A549 (cell line): ENCODE measurements at regions not wholly inside any gene's neighbourhood (a gene's known extent, or its start where the extent isn't known, plus 50 kb on each side); places are given as distances from the start of the nearest gene placed in this dataset.

Experiments
- ATAC-seq, 2 experiments: fragments of 200-7000 bp in 1 of 2; fragments of >200 bp in 1 of 2; cut with Nextera tagmentation in 1 of 2; cut with Tn5 transposase in 1 of 2; 3 replicates each; pipeline versions ENCODE4 v1.8.0 to v1.9.1; 2018 to 2020; ENCODE audit warnings: mild to moderate bottlenecking in 1 of 2, moderate library complexity in 1 of 2
- CTCF ChIA-PET: fragments of 300-600 bp; sonication (Branson Sonifier 250); formaldehyde crosslinking; extraction: SDS; loops from one replicate; lab custom pipeline; 2021; ENCODE audit warnings: antibody characterized with exemption, inconsistent platforms; lab: Yijun Ruan, JAX
- POLR2A ChIA-PET: fragments of 350-600 bp; formaldehyde crosslinking; extraction: SDS; loops from one replicate; lab custom pipeline; 2021; ENCODE audit warnings: antibody characterized with exemption, inconsistent platforms; lab: Yijun Ruan, JAX
- DNase-seq, 2 experiments: peaks; one replicate each; pipeline versions ENCODE4 v3.0.0 to v3.0.0-alpha.2; 2011 to 2016; ENCODE audit warnings: low read depth in 1 of 2, low spot score in 1 of 2
- FAIRE-seq: peaks from 2 replicates; lab custom pipeline; 2011; peaks lifted over from hg19 to GRCh38; lab: Jason Lieb, UNC
- H3K27ac ChIP-seq, 2 experiments: fragments of >200 bp; sonication (Bioruptor Twin); formaldehyde crosslinking; 3 replicates each; pipeline ENCODE4 v1.5.1; 2016 to 2017
- H3K4me1 ChIP-seq: fragments of >200 bp; sonication (Bioruptor Twin); formaldehyde crosslinking; 3 replicates; pipeline ENCODE4 v1.6.1; 2016
- H3K4me2 ChIP-seq: fragments of >200 bp; sonication (Bioruptor Twin); formaldehyde crosslinking; 3 replicates; pipeline ENCODE4 v1.6.1; 2016
- H3K4me3 ChIP-seq: fragments of >200 bp; sonication (Bioruptor Twin); formaldehyde crosslinking; 3 replicates; pipeline ENCODE4 v1.5.1; 2016
- H3K9me3 ChIP-seq: fragments of >200 bp; sonication (Bioruptor Twin); formaldehyde crosslinking; 3 replicates; pipeline ENCODE4 v1.6.1; 2016
- E2F6 ChIP-seq: IDR thresholded peaks from 2 replicates; pipeline ENCODE4 v1.6.1; 2012; ENCODE audit warnings: low read depth, borderline replicate concordance
- EHF ChIP-seq: fragments of 250-450 bp; sonication (Bioruptor Pico); IDR thresholded peaks from 2 replicates; pipeline ENCODE4 v1.5.0; 2020; ENCODE audit warnings: mild to moderate bottlenecking
- EHMT2 ChIP-seq: fragments of 200-600 bp; sonication (generic); IDR thresholded peaks from 2 replicates; pipeline ENCODE4 v1.6.1; 2016; ENCODE audit warnings: antibody characterized with exemption, low read depth, mild to moderate bottlenecking, moderate library complexity
- FOSB ChIP-seq: fragments of 250-450 bp; sonication (Bioruptor Pico); IDR thresholded peaks from 2 replicates; pipeline ENCODE4 v1.5.0; 2020; ENCODE audit warnings: mild to moderate bottlenecking, moderate library complexity
- FOSL2 ChIP-seq, 2 experiments: fragments of 450-650 bp in 1 of 2; fragments of >200 bp in 1 of 2; sonication (Bioruptor Twin) in 1 of 2; formaldehyde crosslinking; IDR thresholded peaks; 2 replicates each; pipeline versions ENCODE4 v1.5.0 to v1.6.1; 2016 to 2020; ENCODE audit warnings: mild to moderate bottlenecking in 1 of 2, moderate library complexity in 1 of 2
- JUN ChIP-seq, 2 experiments: fragments of >200 bp; sonication (Bioruptor Twin); formaldehyde crosslinking; IDR thresholded peaks; 2 replicates in 1 of 2; 3 replicates in 1 of 2; pipeline ENCODE4 v1.6.1; 2016 to 2017
- MAZ ChIP-seq: fragments of 150-350 bp; IDR thresholded peaks from 2 replicates; pipeline ENCODE4 v1.6.1; 2014; ENCODE audit warnings: antibody characterized with exemption, low read depth, low read length, borderline replicate concordance
- NR3C1 ChIP-seq: fragments of >200 bp; sonication (Bioruptor Twin); formaldehyde crosslinking; IDR thresholded peaks from 3 replicates; pipeline ENCODE4 v1.6.1; 2017
- POLR2A ChIP-seq: IDR thresholded peaks from 2 replicates; pipeline ENCODE4 v1.6.1; 2012; ENCODE audit warnings: mild to moderate bottlenecking, low read length
- RAD21 ChIP-seq, 2 experiments: fragments of >200 bp in 1 of 2; sonication (Bioruptor Twin) in 1 of 2; formaldehyde crosslinking in 1 of 2; IDR thresholded peaks in 1 of 2; conservative IDR thresholded peaks in 1 of 2; 2 replicates in 1 of 2; 3 replicates in 1 of 2; pipeline ENCODE4 v1.6.1; 2012 to 2018; ENCODE audit warnings: inconsistent platforms in 1 of 2
- RARB ChIP-seq: fragments of 250-450 bp; sonication (Bioruptor Pico); IDR thresholded peaks from 2 replicates; pipeline ENCODE4 v1.8.0; 2021; ENCODE audit warnings: mild to moderate bottlenecking, moderate library complexity
- RFX5 ChIP-seq: fragments of 450-650 bp; IDR thresholded peaks from 2 replicates; pipeline ENCODE4 v1.7.1; 2014; ENCODE audit warnings: antibody characterized with exemption, mild to moderate bottlenecking, moderate library complexity
- RNF2 ChIP-seq: fragments of 200-600 bp; sonication (generic); IDR thresholded peaks from 2 replicates; pipeline ENCODE4 v1.6.1; 2016; ENCODE audit warnings: low read depth, mild to moderate bottlenecking, antibody characterized with exemption, moderate library complexity, borderline replicate concordance
- SMC3 ChIP-seq: fragments of >200 bp; sonication (Bioruptor Twin); formaldehyde crosslinking; IDR thresholded peaks from 3 replicates; pipeline ENCODE4 v1.6.1; 2018; ENCODE audit warnings: inconsistent platforms
- WGBS: methylation state at CpG from one replicate; pipeline ENCODE4 v1.1.6; 2017; ENCODE audit errors: missing lambda C conversion rate; 5-methylcytosine and 5-hydroxymethylcytosine counted together
- TF ChIP-seq, protein P1 (sequence below): fragments of >200 bp; sonication (Bioruptor Twin); formaldehyde crosslinking; IDR thresholded peaks from 2 replicates; pipeline ENCODE4 v1.6.1; 2016
- TF ChIP-seq, protein P2 (sequence below): IDR thresholded peaks from 2 replicates; pipeline ENCODE4 v1.6.1; 2012
- TF ChIP-seq, protein P3 (sequence below): fragments of >200 bp; sonication (Bioruptor Twin); formaldehyde crosslinking; IDR thresholded peaks from 3 replicates; pipeline ENCODE4 v1.6.1; 2016
- TF ChIP-seq, protein P4 (sequence below): fragments of 200-600 bp; sonication (generic); IDR thresholded peaks from 2 replicates; pipeline ENCODE4 v1.6.1; 2016; ENCODE audit warnings: antibody characterized with exemption, mild to moderate bottlenecking, moderate library complexity

DNA sequence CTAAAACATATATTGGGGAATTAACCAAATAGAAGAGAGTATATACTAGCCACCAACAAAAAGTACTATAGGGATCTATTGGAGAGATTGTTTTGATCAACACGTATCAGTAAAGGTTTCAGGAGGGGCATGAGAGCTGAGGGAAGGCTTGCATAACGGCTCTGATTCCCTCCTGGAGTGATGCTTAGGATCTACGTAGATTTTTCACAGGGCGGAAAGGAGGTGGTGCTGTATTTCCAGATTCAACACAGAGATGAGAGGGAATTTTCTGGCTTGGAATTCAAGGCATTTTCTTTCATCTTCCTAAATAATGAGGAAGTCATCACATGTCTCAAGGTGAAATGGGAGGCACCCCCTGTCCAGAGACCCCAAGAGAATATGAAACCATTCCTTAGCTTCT, 443.8 kb downstream of the CMPK2 start:
- ATAC-seq (no peak), FAIRE-seq (no peak), DNase-seq (no peak)
- H3K9me3 ChIP-seq, result peaks cover 8% of the 10 kb centered on the region; the same call in 1 of the 3 replicates
- H3K4me2 ChIP-seq, result no peak overlapping the region
- H3K4me3 ChIP-seq, result no peak overlapping the region
- no peak for TF ChIP-seq FOSL2 (IDR thresholded peaks at IDR 0.05)
- TF ChIP-seq FOSL2 (CRISPR knock-in tag; IDR thresholded peaks at IDR 0.05), result no peak
- TF ChIP-seq POLR2A, result no peak
- TF ChIP-seq, protein P1, sequence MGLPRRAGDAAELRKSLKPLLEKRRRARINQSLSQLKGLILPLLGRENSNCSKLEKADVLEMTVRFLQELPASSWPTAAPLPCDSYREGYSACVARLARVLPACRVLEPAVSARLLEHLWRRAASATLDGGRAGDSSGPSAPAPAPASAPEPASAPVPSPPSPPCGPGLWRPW, result no peak
- no peak for TF ChIP-seq RAD21 (conservative IDR thresholded peaks at IDR 0.05 in 1 of 2, IDR thresholded peaks at IDR 0.05 in 1 of 2)
- TF ChIP-seq, protein P2, sequence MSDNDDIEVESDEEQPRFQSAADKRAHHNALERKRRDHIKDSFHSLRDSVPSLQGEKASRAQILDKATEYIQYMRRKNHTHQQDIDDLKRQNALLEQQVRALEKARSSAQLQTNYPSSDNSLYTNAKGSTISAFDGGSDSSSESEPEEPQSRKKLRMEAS, result no peak
- TF ChIP-seq SMC3, result no peak
- TF ChIP-seq NR3C1, result no peak
- TF ChIP-seq RFX5, result no peak
- no peak for TF ChIP-seq EHF (CRISPR knock-in tag)
- TF ChIP-seq EHMT2, result no peak
- no peak overlapping the region for H3K27ac ChIP-seq
- H3K4me1 ChIP-seq, result no peaks in the 10 kb centered on the region
- ChIA-PET POLR2A (no interaction called here), CTCF (interaction anchor here (0.6 to 1.2 kb wide), 2 partner anchors 9 to 106 kb away, joined by 3 read pairs; no protein-coding TSS in a partner anchor)
- WGBS, result 24% methylated on average over 4 of the region's 4 CpGs

- ATAC-seq (no peak), FAIRE-seq (no peak), DNase-seq (no peak)
- H3K4me1 ChIP-seq, result no peaks in the 10 kb centered on the region
- 16% methylated on average over 1 of the region's 1 CpG for WGBS
- H3K4me3 ChIP-seq, result no peak overlapping the region
- ChIA-PET POLR2A (no interaction called here), CTCF (interaction anchor here (1.6 kb wide), 1 partner anchor 8 kb away, joined by 3 read pairs; no protein-coding TSS in a partner anchor)
- peaks cover 8% of the 10 kb centered on the region; the same call in 1 of the 3 replicates for H3K9me3 ChIP-seq
- no peak overlapping the region for H3K4me2 ChIP-seq
- TF ChIP-seq, protein P3, sequence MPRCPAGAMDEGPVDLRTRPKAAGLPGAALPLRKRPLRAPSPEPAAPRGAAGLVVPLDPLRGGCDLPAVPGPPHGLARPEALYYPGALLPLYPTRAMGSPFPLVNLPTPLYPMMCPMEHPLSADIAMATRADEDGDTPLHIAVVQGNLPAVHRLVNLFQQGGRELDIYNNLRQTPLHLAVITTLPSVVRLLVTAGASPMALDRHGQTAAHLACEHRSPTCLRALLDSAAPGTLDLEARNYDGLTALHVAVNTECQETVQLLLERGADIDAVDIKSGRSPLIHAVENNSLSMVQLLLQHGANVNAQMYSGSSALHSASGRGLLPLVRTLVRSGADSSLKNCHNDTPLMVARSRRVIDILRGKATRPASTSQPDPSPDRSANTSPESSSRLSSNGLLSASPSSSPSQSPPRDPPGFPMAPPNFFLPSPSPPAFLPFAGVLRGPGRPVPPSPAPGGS, result no peak
- TF ChIP-seq E2F6, result no peak
- TF ChIP-seq, protein P1, result no peak
- TF ChIP-seq JUN (IDR thresholded peaks at IDR 0.05), result no peak
- TF ChIP-seq FOSB (CRISPR knock-in tag), result no peak
- TF ChIP-seq RARB (CRISPR knock-in tag), result no peak
- no peak for TF ChIP-seq RNF2
- no peak for TF ChIP-seq MAZ
- TF ChIP-seq, protein P4, sequence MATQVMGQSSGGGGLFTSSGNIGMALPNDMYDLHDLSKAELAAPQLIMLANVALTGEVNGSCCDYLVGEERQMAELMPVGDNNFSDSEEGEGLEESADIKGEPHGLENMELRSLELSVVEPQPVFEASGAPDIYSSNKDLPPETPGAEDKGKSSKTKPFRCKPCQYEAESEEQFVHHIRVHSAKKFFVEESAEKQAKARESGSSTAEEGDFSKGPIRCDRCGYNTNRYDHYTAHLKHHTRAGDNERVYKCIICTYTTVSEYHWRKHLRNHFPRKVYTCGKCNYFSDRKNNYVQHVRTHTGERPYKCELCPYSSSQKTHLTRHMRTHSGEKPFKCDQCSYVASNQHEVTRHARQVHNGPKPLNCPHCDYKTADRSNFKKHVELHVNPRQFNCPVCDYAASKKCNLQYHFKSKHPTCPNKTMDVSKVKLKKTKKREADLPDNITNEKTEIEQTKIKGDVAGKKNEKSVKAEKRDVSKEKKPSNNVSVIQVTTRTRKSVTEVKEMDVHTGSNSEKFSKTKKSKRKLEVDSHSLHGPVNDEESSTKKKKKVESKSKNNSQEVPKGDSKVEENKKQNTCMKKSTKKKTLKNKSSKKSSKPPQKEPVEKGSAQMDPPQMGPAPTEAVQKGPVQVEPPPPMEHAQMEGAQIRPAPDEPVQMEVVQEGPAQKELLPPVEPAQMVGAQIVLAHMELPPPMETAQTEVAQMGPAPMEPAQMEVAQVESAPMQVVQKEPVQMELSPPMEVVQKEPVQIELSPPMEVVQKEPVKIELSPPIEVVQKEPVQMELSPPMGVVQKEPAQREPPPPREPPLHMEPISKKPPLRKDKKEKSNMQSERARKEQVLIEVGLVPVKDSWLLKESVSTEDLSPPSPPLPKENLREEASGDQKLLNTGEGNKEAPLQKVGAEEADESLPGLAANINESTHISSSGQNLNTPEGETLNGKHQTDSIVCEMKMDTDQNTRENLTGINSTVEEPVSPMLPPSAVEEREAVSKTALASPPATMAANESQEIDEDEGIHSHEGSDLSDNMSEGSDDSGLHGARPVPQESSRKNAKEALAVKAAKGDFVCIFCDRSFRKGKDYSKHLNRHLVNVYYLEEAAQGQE, result no peak
- TF ChIP-seq RFX5, result no peak
- no peak overlapping the region for H3K27ac ChIP-seq
Observed at GRCh38 chr2:6423157-6423556, 442.6 kb downstream of the CMPK2 start.
